HFFc6 (cell line): ENCODE measurements at regions not wholly inside any gene's neighbourhood (a gene's known extent, or its start where the extent isn't known, plus 50 kb on each side); places are given as distances from the start of the nearest gene placed in this dataset.

ENCODE experiments used
- DNase-seq: peaks from one replicate; pipeline ENCODE4 v3.0.0-alpha.2; 2018
- H3K27ac Mint-ChIP-seq: 2 replicates; pipeline ENCODE4 v1.8.0; 2020; ENCODE audit warnings: mild to moderate bottlenecking, mixed read lengths
- H3K27me3 Mint-ChIP-seq: 2 replicates; pipeline ENCODE4 v1.8.0; 2021; ENCODE audit warnings: mild to moderate bottlenecking, moderate library complexity, mixed read lengths; ENCODE audit not compliant: insufficient read depth
- H3K36me3 Mint-ChIP-seq: 2 replicates; pipeline ENCODE4 v1.8.0; 2021; ENCODE audit warnings: low read depth, mixed read lengths
- H3K4me1 Mint-ChIP-seq: 2 replicates; pipeline ENCODE4 v1.8.0; 2020; ENCODE audit warnings: low read depth, mixed read lengths
- H3K4me3 Mint-ChIP-seq: 2 replicates; pipeline ENCODE4 v1.8.0; 2020; ENCODE audit warnings: mild to moderate bottlenecking, moderate library complexity, mixed read lengths
- H3K9me3 Mint-ChIP-seq: 2 replicates; pipeline ENCODE4 v1.8.0; 2020; ENCODE audit warnings: mild to moderate bottlenecking, mixed read lengths
- TF ChIP-seq, protein P1 (sequence below): fragments of 200-600 bp; sonication (generic); IDR thresholded peaks from 2 replicates; pipeline ENCODE4 v1.5.0; 2021; ENCODE audit warnings: antibody characterized with exemption, mild to moderate bottlenecking

DNA sequence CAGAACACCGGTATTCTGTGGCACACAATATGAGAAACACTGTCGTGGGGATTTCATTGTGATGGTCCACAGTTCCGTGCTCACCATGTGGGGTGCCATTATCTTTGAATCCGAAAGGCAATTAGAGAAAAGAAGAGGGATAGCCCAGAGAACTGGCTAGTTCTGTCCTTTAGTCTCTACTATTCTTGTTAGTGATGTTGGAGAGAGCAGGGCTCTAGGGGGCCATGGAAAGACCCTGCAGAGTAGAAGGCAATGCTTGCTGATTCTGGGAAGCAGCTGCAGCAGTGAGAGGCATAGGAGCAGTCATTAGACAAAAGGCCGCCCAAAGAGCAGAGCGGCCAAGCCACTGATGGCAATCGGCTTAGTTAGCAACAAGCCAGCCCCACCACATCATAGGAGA, 146.3 kb downstream of the TSEN15 start:
- DNase-seq: no peak
- H3K4me3 Mint-ChIP-seq: no peak overlapping the region
- H3K9me3 Mint-ChIP-seq: no peaks in the 10 kb centered on the region
- TF ChIP-seq, protein P1, sequence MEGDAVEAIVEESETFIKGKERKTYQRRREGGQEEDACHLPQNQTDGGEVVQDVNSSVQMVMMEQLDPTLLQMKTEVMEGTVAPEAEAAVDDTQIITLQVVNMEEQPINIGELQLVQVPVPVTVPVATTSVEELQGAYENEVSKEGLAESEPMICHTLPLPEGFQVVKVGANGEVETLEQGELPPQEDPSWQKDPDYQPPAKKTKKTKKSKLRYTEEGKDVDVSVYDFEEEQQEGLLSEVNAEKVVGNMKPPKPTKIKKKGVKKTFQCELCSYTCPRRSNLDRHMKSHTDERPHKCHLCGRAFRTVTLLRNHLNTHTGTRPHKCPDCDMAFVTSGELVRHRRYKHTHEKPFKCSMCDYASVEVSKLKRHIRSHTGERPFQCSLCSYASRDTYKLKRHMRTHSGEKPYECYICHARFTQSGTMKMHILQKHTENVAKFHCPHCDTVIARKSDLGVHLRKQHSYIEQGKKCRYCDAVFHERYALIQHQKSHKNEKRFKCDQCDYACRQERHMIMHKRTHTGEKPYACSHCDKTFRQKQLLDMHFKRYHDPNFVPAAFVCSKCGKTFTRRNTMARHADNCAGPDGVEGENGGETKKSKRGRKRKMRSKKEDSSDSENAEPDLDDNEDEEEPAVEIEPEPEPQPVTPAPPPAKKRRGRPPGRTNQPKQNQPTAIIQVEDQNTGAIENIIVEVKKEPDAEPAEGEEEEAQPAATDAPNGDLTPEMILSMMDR: no peak
- H3K27ac Mint-ChIP-seq: no peak overlapping the region
- no peaks in the 10 kb centered on the region for H3K36me3 Mint-ChIP-seq
- H3K4me1 Mint-ChIP-seq: peaks cover 7% of the 10 kb centered on the region
- peaks cover 4% of the 10 kb centered on the region for H3K27me3 Mint-ChIP-seq

DNA sequence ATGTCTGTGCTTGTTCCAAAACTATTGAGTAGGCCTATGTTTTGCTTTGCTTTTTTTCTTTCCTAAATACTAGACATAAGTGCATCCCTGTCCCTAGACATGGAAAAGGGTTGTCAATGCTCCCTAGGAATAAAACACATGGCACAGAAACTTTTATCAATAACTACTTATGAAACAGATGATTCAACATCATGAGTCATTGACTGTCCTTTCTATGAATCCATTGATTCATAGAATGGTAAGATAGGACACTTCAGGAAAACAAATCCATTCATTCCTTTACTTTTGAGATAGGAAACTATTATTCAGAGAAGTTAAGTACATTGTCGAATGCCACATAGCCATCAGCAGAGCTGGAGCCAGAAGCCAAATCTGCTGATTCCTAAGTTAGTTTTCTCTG, 147.5 kb downstream of the TSEN15 start:
- no peak for DNase-seq
- Mint-ChIP-seq H3K36me3 (no peaks in the 10 kb centered on the region), H3K27me3 (peaks cover 4% of the 10 kb centered on the region), H3K4me1 (peaks cover 7% of the 10 kb centered on the region), H3K9me3 (no peaks in the 10 kb centered on the region), H3K27ac (no peak overlapping the region), H3K4me3 (no peak overlapping the region)
- TF ChIP-seq, protein P1: no peak

GRCh38 chr1:184199438-184200085, 148.0 kb downstream of the TSEN15 start:
- H3K4me3 Mint-ChIP-seq: no peak overlapping the region
- TF ChIP-seq, protein P1: no peak
- no peak overlapping the region for H3K27ac Mint-ChIP-seq
- DNase-seq: no peak
- H3K9me3 Mint-ChIP-seq: no peaks in the 10 kb centered on the region
- no peaks in the 10 kb centered on the region for H3K36me3 Mint-ChIP-seq
- H3K27me3 Mint-ChIP-seq: peaks cover 4% of the 10 kb centered on the region
- peaks cover 7% of the 10 kb centered on the region for H3K4me1 Mint-ChIP-seq

- DNase-seq: no peak
- Mint-ChIP-seq H3K9me3 (no peaks in the 10 kb centered on the region), H3K27ac (no peak overlapping the region), H3K4me3 (no peak overlapping the region), H3K4me1 (peaks cover 18% of the 10 kb centered on the region), H3K36me3 (no peaks in the 10 kb centered on the region; the same call in 1 of the 2 replicates), H3K27me3 (peaks cover 3% of the 10 kb centered on the region; the same call in 1 of the 2 replicates)
- TF ChIP-seq, protein P1: no peak
These were observed 157.1 kb downstream of the TSEN15 start for GRCh38 chr1:184208622-184209021.

GRCh38 chr1:184210031-184210430, 158.5 kb downstream of the TSEN15 start:
- peak; percentile 18 for DNase-seq
- no peak overlapping the region for H3K4me3 Mint-ChIP-seq
- peaks cover 3% of the 10 kb centered on the region; the same call in 1 of the 2 replicates for H3K27me3 Mint-ChIP-seq
- H3K4me1 Mint-ChIP-seq: peaks cover 18% of the 10 kb centered on the region
- H3K36me3 Mint-ChIP-seq: no peaks in the 10 kb centered on the region; the same call in 1 of the 2 replicates
- no peaks in the 10 kb centered on the region for H3K9me3 Mint-ChIP-seq
- no peak overlapping the region for H3K27ac Mint-ChIP-seq
- TF ChIP-seq, protein P1: no peak
